ENCODE measurements at regions not wholly inside any gene's neighbourhood (a gene's known extent, or its start where the extent isn't known, plus 50 kb on each side); places are given as distances from the start of the nearest gene placed in this dataset.

DNA sequence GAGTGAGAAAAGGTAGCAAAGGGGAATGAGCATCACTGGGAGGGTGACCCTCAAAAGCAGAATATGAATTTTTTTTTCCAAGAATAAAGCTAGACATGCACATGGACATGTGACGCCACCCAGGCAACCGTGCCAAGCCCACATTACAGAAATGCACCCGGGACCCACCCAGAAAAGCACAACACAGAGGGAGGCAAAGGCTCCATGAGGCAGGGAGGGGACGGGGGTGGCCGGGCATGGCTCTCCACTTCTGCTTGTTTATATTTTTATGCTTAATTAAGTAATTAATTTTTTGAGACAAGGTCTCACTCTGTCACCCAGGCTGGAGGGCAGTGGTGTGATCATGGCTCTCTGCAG, 1524.3 kb downstream of the BRD1 start:
- TF ChIP-seq, protein P1, sequence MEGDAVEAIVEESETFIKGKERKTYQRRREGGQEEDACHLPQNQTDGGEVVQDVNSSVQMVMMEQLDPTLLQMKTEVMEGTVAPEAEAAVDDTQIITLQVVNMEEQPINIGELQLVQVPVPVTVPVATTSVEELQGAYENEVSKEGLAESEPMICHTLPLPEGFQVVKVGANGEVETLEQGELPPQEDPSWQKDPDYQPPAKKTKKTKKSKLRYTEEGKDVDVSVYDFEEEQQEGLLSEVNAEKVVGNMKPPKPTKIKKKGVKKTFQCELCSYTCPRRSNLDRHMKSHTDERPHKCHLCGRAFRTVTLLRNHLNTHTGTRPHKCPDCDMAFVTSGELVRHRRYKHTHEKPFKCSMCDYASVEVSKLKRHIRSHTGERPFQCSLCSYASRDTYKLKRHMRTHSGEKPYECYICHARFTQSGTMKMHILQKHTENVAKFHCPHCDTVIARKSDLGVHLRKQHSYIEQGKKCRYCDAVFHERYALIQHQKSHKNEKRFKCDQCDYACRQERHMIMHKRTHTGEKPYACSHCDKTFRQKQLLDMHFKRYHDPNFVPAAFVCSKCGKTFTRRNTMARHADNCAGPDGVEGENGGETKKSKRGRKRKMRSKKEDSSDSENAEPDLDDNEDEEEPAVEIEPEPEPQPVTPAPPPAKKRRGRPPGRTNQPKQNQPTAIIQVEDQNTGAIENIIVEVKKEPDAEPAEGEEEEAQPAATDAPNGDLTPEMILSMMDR (IDR thresholded peaks at IDR 0.05; ENCODE audit: control insufficient read depth, insufficient read depth, low read depth, low read length, missing control alignments): no peak
- no peak overlapping the region for H3K4me3 ChIP-seq (ENCODE audit: control insufficient read depth, low read depth, low read length)
- DNase-seq (ENCODE audit: low read depth): no peak

DNA sequence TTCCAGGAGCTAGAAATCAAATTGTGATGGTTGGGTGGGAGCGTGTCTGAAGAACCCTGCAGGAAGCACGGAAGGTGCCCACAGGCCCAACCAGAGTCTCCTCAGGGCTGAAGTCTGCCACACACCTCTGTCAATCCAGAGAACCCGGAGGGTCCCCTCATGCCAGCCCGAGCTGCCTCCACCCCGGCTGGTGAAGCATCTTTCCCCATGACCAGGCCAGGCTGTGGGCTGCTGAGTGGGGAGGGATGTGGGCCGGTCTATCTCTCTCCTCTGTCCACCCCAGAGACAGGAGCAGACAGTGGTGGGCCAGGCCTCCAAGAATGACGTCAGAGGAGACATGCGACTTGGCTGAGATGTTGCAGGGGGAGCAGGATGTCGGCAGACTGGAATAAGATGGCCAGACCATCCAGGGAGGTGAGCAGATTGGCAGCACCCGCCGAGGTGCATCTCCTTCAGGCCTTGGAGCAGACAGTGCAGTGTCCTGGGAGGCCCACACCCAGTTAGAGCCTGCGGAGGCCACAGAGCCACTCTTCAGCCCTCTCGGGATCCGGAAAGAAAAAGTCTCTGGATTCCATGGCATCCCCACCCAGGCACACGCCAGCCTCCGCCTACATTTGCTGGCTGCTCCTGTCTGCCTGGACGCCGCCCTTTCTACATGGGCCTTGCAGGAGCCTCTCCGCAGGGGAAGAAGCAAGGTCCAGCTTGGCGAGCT, 1524.9 kb downstream of the BRD1 start:
- no peak overlapping the region for H3K4me3 ChIP-seq (ENCODE audit: control insufficient read depth, low read depth, low read length)
- TF ChIP-seq, protein P1 (IDR thresholded peaks at IDR 0.05; ENCODE audit: control insufficient read depth, insufficient read depth, low read depth, low read length, missing control alignments): no peak
- no peak for DNase-seq (ENCODE audit: low read depth)

DNA sequence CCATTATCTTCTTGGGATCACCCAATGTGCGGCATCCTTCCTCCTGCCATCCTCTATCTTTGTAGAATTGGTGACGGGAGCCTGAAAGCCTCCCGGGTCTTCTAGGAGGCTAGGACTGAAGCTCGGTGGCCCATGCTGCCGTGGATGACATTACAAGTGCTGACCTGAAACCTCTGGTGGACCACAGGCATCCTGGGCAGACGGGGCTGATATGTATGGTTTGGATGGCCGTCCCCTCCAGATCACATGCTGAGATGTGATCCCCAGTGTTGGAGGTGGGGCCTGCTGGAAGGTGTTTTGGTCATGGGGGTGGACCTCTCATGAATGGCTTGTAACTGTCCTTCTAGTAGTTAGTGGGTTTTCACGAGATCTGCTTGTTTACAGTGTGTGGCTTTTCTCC, 1525.8 kb downstream of the BRD1 start:
- TF ChIP-seq, protein P1 (IDR thresholded peaks at IDR 0.05; ENCODE audit: control insufficient read depth, insufficient read depth, low read depth, low read length, missing control alignments): no peak
- no peak for DNase-seq (ENCODE audit: low read depth)
- H3K4me3 ChIP-seq (ENCODE audit: control insufficient read depth, low read depth, low read length): no peak overlapping the region

DNA sequence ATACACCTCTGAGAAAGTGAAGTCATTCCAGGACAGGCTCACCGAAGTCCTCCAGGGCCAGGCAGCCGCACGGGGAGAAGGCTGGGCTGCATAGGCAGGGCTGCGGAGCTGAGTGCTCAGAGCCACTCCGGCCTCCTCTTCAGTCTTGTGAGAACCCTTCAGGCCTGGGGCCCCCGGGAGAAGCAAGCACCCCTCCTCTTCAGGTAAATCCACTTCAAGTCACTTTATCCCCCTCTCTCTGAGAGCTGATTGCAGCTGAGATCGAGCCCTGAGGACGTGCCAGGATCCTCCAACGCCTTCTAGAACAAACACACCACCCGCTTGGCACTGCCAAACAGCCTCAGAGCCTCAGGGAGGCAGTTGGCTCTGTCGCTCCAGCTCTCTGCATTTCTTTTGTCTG, 1526.3 kb downstream of the BRD1 start:
- no peak for DNase-seq (ENCODE audit: low read depth)
- TF ChIP-seq, protein P1 (IDR thresholded peaks at IDR 0.05; ENCODE audit: control insufficient read depth, insufficient read depth, low read depth, low read length, missing control alignments): no peak
- no peak overlapping the region for H3K4me3 ChIP-seq (ENCODE audit: control insufficient read depth, low read depth, low read length)

DNA sequence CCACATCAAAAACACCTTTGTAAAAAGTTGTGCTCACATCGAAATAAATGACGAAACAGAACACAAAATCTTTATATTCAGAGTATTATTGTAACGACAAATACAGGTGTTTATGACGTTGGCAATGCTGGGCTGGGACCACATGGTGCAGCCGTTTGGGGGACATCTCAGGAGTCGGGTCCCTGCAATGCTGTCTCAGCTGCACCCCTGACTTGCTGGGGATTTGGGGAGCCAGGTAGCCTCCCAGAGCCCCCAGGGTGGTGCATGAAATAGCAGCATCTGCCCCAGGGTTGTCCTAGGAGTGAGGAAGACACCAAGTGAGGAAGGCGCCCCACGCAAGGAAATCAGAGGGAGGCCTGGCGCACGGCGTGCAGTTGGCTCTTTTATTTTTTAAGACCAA, 1526.8 kb downstream of the BRD1 start:
- TF ChIP-seq, protein P1 (IDR thresholded peaks at IDR 0.05; ENCODE audit: control insufficient read depth, insufficient read depth, low read depth, low read length, missing control alignments): no peak
- no peak for DNase-seq (ENCODE audit: low read depth)
- no peak overlapping the region for H3K4me3 ChIP-seq (ENCODE audit: control insufficient read depth, low read depth, low read length)

DNA sequence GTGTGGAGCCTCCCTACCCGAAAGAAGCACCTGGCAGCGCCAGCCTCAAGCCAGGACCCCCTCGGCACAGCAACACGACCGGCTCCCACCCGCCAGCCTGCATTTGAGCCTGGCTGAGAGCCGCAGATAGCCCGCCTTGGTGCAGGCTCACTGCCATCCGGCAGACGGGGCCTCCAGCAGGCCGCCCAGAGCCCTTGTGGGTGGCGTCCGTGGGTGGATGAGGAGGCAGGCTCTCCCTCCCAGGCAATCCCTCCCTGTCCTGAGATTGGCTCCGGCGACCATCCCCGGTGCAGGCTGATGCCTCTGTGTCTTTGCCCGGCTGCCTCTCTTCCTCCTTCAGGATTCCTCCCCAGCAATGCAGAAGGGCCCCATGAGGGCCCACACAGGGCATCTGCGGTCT, 1527.9 kb downstream of the BRD1 start:
- DNase-seq (ENCODE audit: low read depth): no peak
- H3K4me3 ChIP-seq (ENCODE audit: control insufficient read depth, low read depth, low read length): no peak overlapping the region
- TF ChIP-seq, protein P1 (IDR thresholded peaks at IDR 0.05; ENCODE audit: control insufficient read depth, insufficient read depth, low read depth, low read length, missing control alignments): no peak

Measured in AG09309 (cell line).